ENCODE measurements at regions not wholly inside any gene's neighbourhood (a gene's known extent, or its start where the extent isn't known, plus 50 kb on each side); places are given as distances from the start of the nearest gene placed in this dataset.

GRCh38 chr7:106595922-106596321 is 65.0 kb downstream of the CCDC71L start:
- no peaks in the 10 kb centered on the region for H4K20me1 ChIP-seq (ENCODE audit: insufficient read depth)
- no peak overlapping the region for H3K4me2 ChIP-seq (ENCODE audit: low read length)
- no peak overlapping the region for H3K27ac ChIP-seq (ENCODE audit: low read depth, low read length)
- ChIA-PET RAD21 (ENCODE audit: low non-redundant PET in 1 of 2, low total read pairs in 2 of 2, uncharacterized antibody in 2 of 2, unreplicated experiment in 2 of 2) (no interaction called here), CTCF (no interaction called here), POLR2A (no interaction called here)
- no peak for ATAC-seq
- intact Hi-C loops (cut with micrococcal nuclease): no loop called here
- H3K79me2 ChIP-seq (ENCODE audit: insufficient read depth, low read length): no peaks in the 10 kb centered on the region
- no peaks in the 10 kb centered on the region for H3K9me2 ChIP-seq (ENCODE audit: insufficient read depth)
- no peaks in the 10 kb centered on the region for H3K36me3 ChIP-seq (ENCODE audit: control insufficient read depth in 1 of 2, insufficient read depth in 2 of 2, low read length in 2 of 2)
- no peak overlapping the region for H2AFZ ChIP-seq (ENCODE audit: low read depth, low read length, poor library complexity, severe bottlenecking)
- H3K4me3 ChIP-seq (replicated peaks in 1 of 2; ENCODE audit: low read depth in 1 of 2, low read length in 2 of 2): no peak overlapping the region
- H3K4me1 ChIP-seq (ENCODE audit: control insufficient read depth in 1 of 2, insufficient read depth in 2 of 2, low read length in 2 of 2): peaks cover 0 to 10% of the 10 kb centered on the region in 2 experiments; a peak in 2 of 4 replicates
- no TSS peak for BruUV-seq (replicated peaks)
- H3K27me3 ChIP-seq (ENCODE audit: insufficient read depth, low read length): no peaks in the 10 kb centered on the region
- DNase-seq (ENCODE audit: low read depth, low spot score): no peak
- TF ChIP-seq RAD21 (IDR thresholded peaks at IDR 0.05; ENCODE audit: low read depth): no peak
- no peak for TF ChIP-seq ELF1 (IDR thresholded peaks at IDR 0.05; ENCODE audit: borderline replicate concordance, low read depth)
- no peak for TF ChIP-seq EZH2 (IDR thresholded peaks at IDR 0.05)
- no peak for TF ChIP-seq FOSL1 (IDR thresholded peaks at IDR 0.05; ENCODE audit: low read depth)
- TF ChIP-seq EZH2phosphoT487 (IDR thresholded peaks at IDR 0.05; ENCODE audit: borderline replicate concordance): no peak
- H3K9me3 ChIP-seq (ENCODE audit: control insufficient read depth in 1 of 2, insufficient read depth in 1 of 2, low read depth in 1 of 2, low read length in 2 of 2): no peaks in the 10 kb centered on the region
- H3K9ac ChIP-seq (ENCODE audit: low read length): no peak overlapping the region

- no peaks in the 10 kb centered on the region for H3K4me1 ChIP-seq (ENCODE audit: control insufficient read depth in 1 of 2, insufficient read depth in 2 of 2, low read length in 2 of 2)
- ATAC-seq (no peak), DNase-seq (ENCODE audit: low read depth, low spot score) (no peak)
- no peak overlapping the region for H2AFZ ChIP-seq (ENCODE audit: low read depth, low read length, poor library complexity, severe bottlenecking)
- ChIA-PET POLR2A (no interaction called here), CTCF (no interaction called here), RAD21 (ENCODE audit: low non-redundant PET in 1 of 2, low total read pairs in 2 of 2, uncharacterized antibody in 2 of 2, unreplicated experiment in 2 of 2) (no interaction called here)
- no peak overlapping the region for H3K9ac ChIP-seq (ENCODE audit: low read length)
- no peaks in the 10 kb centered on the region for H3K9me3 ChIP-seq (ENCODE audit: control insufficient read depth in 1 of 2, insufficient read depth in 1 of 2, low read depth in 1 of 2, low read length in 2 of 2)
- no peaks in the 10 kb centered on the region for H3K9me2 ChIP-seq (ENCODE audit: insufficient read depth)
- no TSS peak for BruUV-seq (replicated peaks)
- no peaks in the 10 kb centered on the region for H4K20me1 ChIP-seq (ENCODE audit: insufficient read depth)
- no peak overlapping the region for H3K4me3 ChIP-seq (replicated peaks in 1 of 2; ENCODE audit: low read depth in 1 of 2, low read length in 2 of 2)
- no peaks in the 10 kb centered on the region for H3K79me2 ChIP-seq (ENCODE audit: insufficient read depth, low read length)
- H3K27ac ChIP-seq (ENCODE audit: low read depth, low read length): no peak overlapping the region
- no peak overlapping the region for H3K4me2 ChIP-seq (ENCODE audit: low read length)
- no peaks in the 10 kb centered on the region for H3K36me3 ChIP-seq (ENCODE audit: control insufficient read depth in 1 of 2, insufficient read depth in 2 of 2, low read length in 2 of 2)
- H3K27me3 ChIP-seq (ENCODE audit: insufficient read depth, low read length): no peaks in the 10 kb centered on the region
- TF ChIP-seq SRF (IDR thresholded peaks at IDR 0.05; ENCODE audit: low read depth) (no peak), CEBPB (IDR thresholded peaks at IDR 0.05; ENCODE audit: low read depth) (no peak), EZH2phosphoT487 (IDR thresholded peaks at IDR 0.05; ENCODE audit: borderline replicate concordance) (no peak), ZBTB33 (IDR thresholded peaks at IDR 0.05; ENCODE audit: extremely low read depth, insufficient replicate concordance, low read length) (no peak), JUND (IDR thresholded peaks at IDR 0.05) (no peak), EZH2 (IDR thresholded peaks at IDR 0.05) (no peak)
- intact Hi-C loops (cut with micrococcal nuclease): no loop called here
Observed at GRCh38 chr7:106593028-106593417, 67.9 kb downstream of the CCDC71L start.

Data from HCT116 (cell line).